GM23338 (cell line): ENCODE measurements at regions not wholly inside any gene's neighbourhood (a gene's known extent, or its start where the extent isn't known, plus 50 kb on each side); places are given as distances from the start of the nearest gene placed in this dataset.

Source experiments
- EZH2 ChIP-seq: fragments of 200-600 bp; sonication (generic); IDR thresholded peaks from one replicate; pipeline ENCODE4 v1.8.0; 2017; ENCODE audit warnings: antibody characterized with exemption, mild to moderate bottlenecking, low read depth; ENCODE audit not compliant: unreplicated experiment
- EZH2phosphoT487 ChIP-seq: fragments of 200-600 bp; sonication (generic); IDR thresholded peaks from one replicate; pipeline ENCODE4 v1.8.1; 2018; ENCODE audit warnings: antibody characterized with exemption; ENCODE audit not compliant: unreplicated experiment
- JUNB ChIP-seq: IDR thresholded peaks from one replicate; pipeline ENCODE4 v1.6.1; 2016; ENCODE audit warnings: antibody characterized with exemption; ENCODE audit not compliant: unreplicated experiment
- NANOG ChIP-seq: IDR thresholded peaks from 2 replicates; pipeline ENCODE4 v1.6.1; 2016; ENCODE audit warnings: antibody characterized with exemption, borderline replicate concordance
- POLR2AphosphoS5 ChIP-seq: IDR thresholded peaks from 2 replicates; pipeline ENCODE4 v1.6.1; 2016; ENCODE audit warnings: antibody characterized with exemption, low read depth
- STAT1 ChIP-seq: IDR thresholded peaks from one replicate; pipeline ENCODE4 v1.6.1; 2016; ENCODE audit warnings: antibody characterized with exemption; ENCODE audit not compliant: unreplicated experiment
- ZNF331 ChIP-seq: fragments of 250-450 bp; sonication (Bioruptor Pico); IDR thresholded peaks from 2 replicates; pipeline ENCODE4 v1.5.0; 2020; ENCODE audit warnings: low read depth, mild to moderate bottlenecking, moderate library complexity
- TF ChIP-seq, protein P1 (sequence below), 2 experiments: fragments of 200-600 bp in 1 of 2; sonication (generic) in 1 of 2; conservative IDR thresholded peaks; 2 replicates each; pipeline versions ENCODE4 v1.5.1 to v1.6.1; 2016 to 2017; ENCODE audit warnings: antibody characterized with exemption in 2 of 2, low read depth in 2 of 2, mild to moderate bottlenecking in 2 of 2, moderate library complexity in 1 of 2
- TF ChIP-seq, protein P2 (sequence below): IDR thresholded peaks from one replicate; pipeline ENCODE4 v1.6.1; 2018; ENCODE audit warnings: antibody characterized with exemption; ENCODE audit not compliant: unreplicated experiment

DNA sequence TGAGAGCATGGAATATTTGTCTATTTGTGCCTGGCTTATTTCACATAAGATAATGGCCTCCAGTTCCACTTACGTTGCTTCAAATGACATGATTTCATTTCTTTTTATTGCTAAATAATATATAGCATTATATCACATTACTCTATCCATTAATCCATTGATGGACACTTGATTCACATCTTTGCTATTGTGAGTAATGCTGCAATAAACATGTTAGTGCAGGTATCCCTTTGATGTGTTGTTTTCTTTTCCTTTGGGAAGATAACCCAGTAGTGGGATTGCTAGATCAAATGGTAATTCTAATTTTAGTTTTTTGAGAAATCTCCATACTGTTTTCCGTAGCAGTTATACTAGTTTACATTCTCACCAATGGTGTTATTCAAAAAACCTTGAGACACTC lies 1343.3 kb upstream of the TMEFF2 start:
- TF ChIP-seq POLR2AphosphoS5, result no peak
- TF ChIP-seq, protein P1, sequence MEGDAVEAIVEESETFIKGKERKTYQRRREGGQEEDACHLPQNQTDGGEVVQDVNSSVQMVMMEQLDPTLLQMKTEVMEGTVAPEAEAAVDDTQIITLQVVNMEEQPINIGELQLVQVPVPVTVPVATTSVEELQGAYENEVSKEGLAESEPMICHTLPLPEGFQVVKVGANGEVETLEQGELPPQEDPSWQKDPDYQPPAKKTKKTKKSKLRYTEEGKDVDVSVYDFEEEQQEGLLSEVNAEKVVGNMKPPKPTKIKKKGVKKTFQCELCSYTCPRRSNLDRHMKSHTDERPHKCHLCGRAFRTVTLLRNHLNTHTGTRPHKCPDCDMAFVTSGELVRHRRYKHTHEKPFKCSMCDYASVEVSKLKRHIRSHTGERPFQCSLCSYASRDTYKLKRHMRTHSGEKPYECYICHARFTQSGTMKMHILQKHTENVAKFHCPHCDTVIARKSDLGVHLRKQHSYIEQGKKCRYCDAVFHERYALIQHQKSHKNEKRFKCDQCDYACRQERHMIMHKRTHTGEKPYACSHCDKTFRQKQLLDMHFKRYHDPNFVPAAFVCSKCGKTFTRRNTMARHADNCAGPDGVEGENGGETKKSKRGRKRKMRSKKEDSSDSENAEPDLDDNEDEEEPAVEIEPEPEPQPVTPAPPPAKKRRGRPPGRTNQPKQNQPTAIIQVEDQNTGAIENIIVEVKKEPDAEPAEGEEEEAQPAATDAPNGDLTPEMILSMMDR (conservative IDR thresholded peaks at IDR 0.05; ENCODE audit: low read depth in 2 of 2), result no peak
- TF ChIP-seq, protein P2, sequence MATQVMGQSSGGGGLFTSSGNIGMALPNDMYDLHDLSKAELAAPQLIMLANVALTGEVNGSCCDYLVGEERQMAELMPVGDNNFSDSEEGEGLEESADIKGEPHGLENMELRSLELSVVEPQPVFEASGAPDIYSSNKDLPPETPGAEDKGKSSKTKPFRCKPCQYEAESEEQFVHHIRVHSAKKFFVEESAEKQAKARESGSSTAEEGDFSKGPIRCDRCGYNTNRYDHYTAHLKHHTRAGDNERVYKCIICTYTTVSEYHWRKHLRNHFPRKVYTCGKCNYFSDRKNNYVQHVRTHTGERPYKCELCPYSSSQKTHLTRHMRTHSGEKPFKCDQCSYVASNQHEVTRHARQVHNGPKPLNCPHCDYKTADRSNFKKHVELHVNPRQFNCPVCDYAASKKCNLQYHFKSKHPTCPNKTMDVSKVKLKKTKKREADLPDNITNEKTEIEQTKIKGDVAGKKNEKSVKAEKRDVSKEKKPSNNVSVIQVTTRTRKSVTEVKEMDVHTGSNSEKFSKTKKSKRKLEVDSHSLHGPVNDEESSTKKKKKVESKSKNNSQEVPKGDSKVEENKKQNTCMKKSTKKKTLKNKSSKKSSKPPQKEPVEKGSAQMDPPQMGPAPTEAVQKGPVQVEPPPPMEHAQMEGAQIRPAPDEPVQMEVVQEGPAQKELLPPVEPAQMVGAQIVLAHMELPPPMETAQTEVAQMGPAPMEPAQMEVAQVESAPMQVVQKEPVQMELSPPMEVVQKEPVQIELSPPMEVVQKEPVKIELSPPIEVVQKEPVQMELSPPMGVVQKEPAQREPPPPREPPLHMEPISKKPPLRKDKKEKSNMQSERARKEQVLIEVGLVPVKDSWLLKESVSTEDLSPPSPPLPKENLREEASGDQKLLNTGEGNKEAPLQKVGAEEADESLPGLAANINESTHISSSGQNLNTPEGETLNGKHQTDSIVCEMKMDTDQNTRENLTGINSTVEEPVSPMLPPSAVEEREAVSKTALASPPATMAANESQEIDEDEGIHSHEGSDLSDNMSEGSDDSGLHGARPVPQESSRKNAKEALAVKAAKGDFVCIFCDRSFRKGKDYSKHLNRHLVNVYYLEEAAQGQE, result no peak
- TF ChIP-seq EZH2phosphoT487, result no peak
- no peak for TF ChIP-seq EZH2
- TF ChIP-seq ZNF331 (CRISPR knock-in tag), result no peak
- TF ChIP-seq JUNB, result no peak
- no peak for TF ChIP-seq NANOG
- no peak for TF ChIP-seq STAT1
